ENCODE measurements at regions not wholly inside any gene's neighbourhood (a gene's known extent, or its start where the extent isn't known, plus 50 kb on each side); places are given as distances from the start of the nearest gene placed in this dataset.
"Not testable (repeated sequence)": the region's sequence is repeated elsewhere in the genome, so short reads cannot be mapped to it uniquely, and the experiment has no call there.

GRCh38 chr4:148951346-148951745, 509.1 kb upstream of the NR3C2 start:
- FAIRE-seq = no peak

- FAIRE-seq = no peak
These were observed 504.1 kb upstream of the NR3C2 start for GRCh38 chr4:148946271-148946670.

GRCh38 chr4:148944839-148945219, 502.6 kb upstream of the NR3C2 start:
- FAIRE-seq = no peak

GRCh38 chr4:148944136-148944838, 502.1 kb upstream of the NR3C2 start:
- no peak for FAIRE-seq

GRCh38 chr4:148934926-148935578, 492.8 kb upstream of the NR3C2 start:
- no peak for FAIRE-seq

- FAIRE-seq = no peak
These were observed 484.4 kb upstream of the NR3C2 start for GRCh38 chr4:148926276-148927260.

- no peak for FAIRE-seq
These were observed 481.7 kb upstream of the NR3C2 start for GRCh38 chr4:148923881-148924280.

- no peak for FAIRE-seq
These were observed 480.3 kb upstream of the NR3C2 start for GRCh38 chr4:148922497-148922896.

GRCh38 chr4:148914734-148915133, 472.5 kb upstream of the NR3C2 start:
- FAIRE-seq = no peak

- no peak for FAIRE-seq
These were observed 472.1 kb upstream of the NR3C2 start for GRCh38 chr4:148914301-148914700.

GRCh38 chr4:148903388-148903787, 461.2 kb upstream of the NR3C2 start:
- no peak for FAIRE-seq

GRCh38 chr4:148901075-148901705, 459.0 kb upstream of the NR3C2 start:
- FAIRE-seq = no peak

- not testable (repeated sequence) for FAIRE-seq
These were observed 455.9 kb upstream of the NR3C2 start for GRCh38 chr4:148898139-148898538.

GRCh38 chr4:148893095-148893494, 450.9 kb upstream of the NR3C2 start:
- no peak for FAIRE-seq

GRCh38 chr4:148883891-148884290, 441.7 kb upstream of the NR3C2 start:
- FAIRE-seq = no peak

GRCh38 chr4:148883435-148883834, 441.2 kb upstream of the NR3C2 start:
- FAIRE-seq = no peak

GRCh38 chr4:148881860-148882643, 439.8 kb upstream of the NR3C2 start:
- FAIRE-seq = no peak

GRCh38 chr4:148874331-148874730, 432.1 kb upstream of the NR3C2 start:
- no peak for FAIRE-seq

GRCh38 chr4:148868191-148868590, 426.0 kb upstream of the NR3C2 start:
- no peak for FAIRE-seq

GRCh38 chr4:148866666-148867065, 424.5 kb upstream of the NR3C2 start:
- no peak for FAIRE-seq

GRCh38 chr4:148857973-148858534, 415.8 kb upstream of the NR3C2 start:
- no peak for FAIRE-seq

Data from A204.1 (cell line).